ENCODE measurements at regions not wholly inside any gene's neighbourhood (a gene's known extent, or its start where the extent isn't known, plus 50 kb on each side); places are given as distances from the start of the nearest gene placed in this dataset.

DNA sequence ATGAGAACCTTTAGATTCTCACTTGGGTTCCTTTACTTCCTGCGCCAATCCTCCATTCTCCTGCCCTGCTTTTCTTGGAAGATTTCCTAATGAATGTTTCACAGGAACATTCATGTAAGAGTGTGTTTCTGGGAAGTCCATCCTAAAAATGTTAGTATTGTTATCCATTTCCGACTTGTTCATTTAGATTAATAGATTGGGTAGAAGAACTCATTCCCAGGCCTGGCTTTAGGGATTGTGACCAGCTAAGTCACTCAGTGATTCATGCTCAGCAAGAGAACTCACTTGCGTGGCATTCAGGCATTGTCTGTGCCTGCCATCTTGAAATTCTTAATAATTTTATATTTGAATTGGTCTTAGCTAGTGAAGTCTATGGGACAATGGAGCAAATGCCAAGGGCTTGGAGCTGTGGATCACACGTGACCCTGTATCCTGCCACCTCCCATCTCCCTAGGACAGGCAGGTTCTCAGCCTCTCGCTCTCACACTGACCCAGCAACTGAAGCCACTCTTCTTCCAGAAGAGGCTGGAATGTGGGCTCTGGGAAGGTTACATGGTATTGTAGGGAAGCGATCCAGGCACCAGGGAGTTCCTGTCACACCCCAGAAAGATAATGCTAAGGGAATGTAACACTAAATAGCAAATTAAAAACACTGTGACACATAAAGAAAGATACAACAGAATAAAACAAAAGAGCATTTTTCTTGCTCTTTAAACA, 562.1 kb downstream of the TMA16 start (continued):
- TF ChIP-seq, protein P1, sequence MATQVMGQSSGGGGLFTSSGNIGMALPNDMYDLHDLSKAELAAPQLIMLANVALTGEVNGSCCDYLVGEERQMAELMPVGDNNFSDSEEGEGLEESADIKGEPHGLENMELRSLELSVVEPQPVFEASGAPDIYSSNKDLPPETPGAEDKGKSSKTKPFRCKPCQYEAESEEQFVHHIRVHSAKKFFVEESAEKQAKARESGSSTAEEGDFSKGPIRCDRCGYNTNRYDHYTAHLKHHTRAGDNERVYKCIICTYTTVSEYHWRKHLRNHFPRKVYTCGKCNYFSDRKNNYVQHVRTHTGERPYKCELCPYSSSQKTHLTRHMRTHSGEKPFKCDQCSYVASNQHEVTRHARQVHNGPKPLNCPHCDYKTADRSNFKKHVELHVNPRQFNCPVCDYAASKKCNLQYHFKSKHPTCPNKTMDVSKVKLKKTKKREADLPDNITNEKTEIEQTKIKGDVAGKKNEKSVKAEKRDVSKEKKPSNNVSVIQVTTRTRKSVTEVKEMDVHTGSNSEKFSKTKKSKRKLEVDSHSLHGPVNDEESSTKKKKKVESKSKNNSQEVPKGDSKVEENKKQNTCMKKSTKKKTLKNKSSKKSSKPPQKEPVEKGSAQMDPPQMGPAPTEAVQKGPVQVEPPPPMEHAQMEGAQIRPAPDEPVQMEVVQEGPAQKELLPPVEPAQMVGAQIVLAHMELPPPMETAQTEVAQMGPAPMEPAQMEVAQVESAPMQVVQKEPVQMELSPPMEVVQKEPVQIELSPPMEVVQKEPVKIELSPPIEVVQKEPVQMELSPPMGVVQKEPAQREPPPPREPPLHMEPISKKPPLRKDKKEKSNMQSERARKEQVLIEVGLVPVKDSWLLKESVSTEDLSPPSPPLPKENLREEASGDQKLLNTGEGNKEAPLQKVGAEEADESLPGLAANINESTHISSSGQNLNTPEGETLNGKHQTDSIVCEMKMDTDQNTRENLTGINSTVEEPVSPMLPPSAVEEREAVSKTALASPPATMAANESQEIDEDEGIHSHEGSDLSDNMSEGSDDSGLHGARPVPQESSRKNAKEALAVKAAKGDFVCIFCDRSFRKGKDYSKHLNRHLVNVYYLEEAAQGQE (IDR thresholded peaks at IDR 0.05), result no peak
- TF ChIP-seq RAD21 (IDR thresholded peaks at IDR 0.05), result no peak

DNA sequence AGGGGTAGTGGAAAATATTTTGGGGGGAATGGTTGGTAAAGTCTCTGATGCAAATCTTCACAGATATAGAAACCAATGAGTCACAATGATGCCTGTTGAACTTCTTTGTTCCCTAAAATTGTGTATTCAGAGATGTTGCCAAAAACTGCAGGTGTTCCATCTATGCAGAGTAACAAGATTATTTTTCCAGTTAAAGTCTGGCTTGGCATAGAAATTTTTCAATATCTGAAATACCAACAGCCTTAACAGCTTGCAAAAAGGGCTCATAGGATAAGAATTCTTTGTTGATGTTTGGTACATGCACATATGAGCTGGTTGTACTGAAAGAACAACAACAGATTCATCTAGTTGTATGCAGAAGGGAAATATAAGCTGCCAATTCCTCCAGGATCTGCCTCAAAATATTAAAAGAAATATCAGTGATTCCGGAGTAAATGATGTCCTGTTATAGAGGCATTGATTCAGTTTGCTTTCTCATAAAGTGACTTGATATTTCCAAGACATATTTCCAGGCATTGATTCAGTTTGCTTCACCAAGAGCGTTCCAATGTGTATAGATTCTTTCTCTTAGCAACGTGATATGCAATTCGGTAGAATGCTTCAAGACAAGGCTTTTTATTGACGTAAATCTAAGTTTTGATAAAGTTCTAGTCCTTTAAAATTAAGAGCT, 564.4 kb downstream of the TMA16 start:
- TF ChIP-seq JUND (IDR thresholded peaks at IDR 0.05) (no peak), MAX (IDR thresholded peaks at IDR 0.05) (no peak), HNF4A (conservative IDR thresholded peaks at IDR 0.05) (no peak), FOXA2 (IDR thresholded peaks at IDR 0.05) (no peak), YY1 (IDR thresholded peaks at IDR 0.05) (no peak), HNF4G (IDR thresholded peaks at IDR 0.05) (no peak), NR2F2 (IDR thresholded peaks at IDR 0.05) (no peak), RXRA (IDR thresholded peaks at IDR 0.05) (no peak), FOXA1 (IDR thresholded peaks at IDR 0.05) (no peak), SP1 (IDR thresholded peaks at IDR 0.05) (no peak), EGR1 (IDR thresholded peaks at IDR 0.05; ENCODE audit: low read depth in 2 of 2) (no peak)
- TF ChIP-seq, protein P2, sequence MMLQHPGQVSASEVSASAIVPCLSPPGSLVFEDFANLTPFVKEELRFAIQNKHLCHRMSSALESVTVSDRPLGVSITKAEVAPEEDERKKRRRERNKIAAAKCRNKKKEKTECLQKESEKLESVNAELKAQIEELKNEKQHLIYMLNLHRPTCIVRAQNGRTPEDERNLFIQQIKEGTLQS (IDR thresholded peaks at IDR 0.05), result no peak
- TF ChIP-seq, protein P1 (IDR thresholded peaks at IDR 0.05), result no peak
- TF ChIP-seq, protein P3, sequence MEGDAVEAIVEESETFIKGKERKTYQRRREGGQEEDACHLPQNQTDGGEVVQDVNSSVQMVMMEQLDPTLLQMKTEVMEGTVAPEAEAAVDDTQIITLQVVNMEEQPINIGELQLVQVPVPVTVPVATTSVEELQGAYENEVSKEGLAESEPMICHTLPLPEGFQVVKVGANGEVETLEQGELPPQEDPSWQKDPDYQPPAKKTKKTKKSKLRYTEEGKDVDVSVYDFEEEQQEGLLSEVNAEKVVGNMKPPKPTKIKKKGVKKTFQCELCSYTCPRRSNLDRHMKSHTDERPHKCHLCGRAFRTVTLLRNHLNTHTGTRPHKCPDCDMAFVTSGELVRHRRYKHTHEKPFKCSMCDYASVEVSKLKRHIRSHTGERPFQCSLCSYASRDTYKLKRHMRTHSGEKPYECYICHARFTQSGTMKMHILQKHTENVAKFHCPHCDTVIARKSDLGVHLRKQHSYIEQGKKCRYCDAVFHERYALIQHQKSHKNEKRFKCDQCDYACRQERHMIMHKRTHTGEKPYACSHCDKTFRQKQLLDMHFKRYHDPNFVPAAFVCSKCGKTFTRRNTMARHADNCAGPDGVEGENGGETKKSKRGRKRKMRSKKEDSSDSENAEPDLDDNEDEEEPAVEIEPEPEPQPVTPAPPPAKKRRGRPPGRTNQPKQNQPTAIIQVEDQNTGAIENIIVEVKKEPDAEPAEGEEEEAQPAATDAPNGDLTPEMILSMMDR (IDR thresholded peaks at IDR 0.05; ENCODE audit: low read depth, low read length, missing input control), result no peak
- H3K4me1 ChIP-seq (ENCODE audit: control insufficient read depth in 4 of 4, insufficient read depth in 4 of 4, low read length in 3 of 4), result no peaks in the 10 kb centered on the region
- no peak overlapping the region for H3K9ac ChIP-seq (ENCODE audit: low read depth in 1 of 2, low read length in 2 of 2)
- H3K36me3 ChIP-seq (ENCODE audit: control insufficient read depth in 4 of 4, insufficient read depth in 3 of 4, low read depth in 1 of 4, low read length in 3 of 4), result no peaks in the 10 kb centered on the region
- no peaks in the 10 kb centered on the region for H3K27me3 ChIP-seq (ENCODE audit: control insufficient read depth in 4 of 4, insufficient read depth in 4 of 4, low read length in 3 of 4)
- DNase-seq (ENCODE audit: low spot score), result no peak
- peaks cover 0 to 1% (median 0%) of the 10 kb centered on the region in 4 donors for H3K9me3 ChIP-seq (ENCODE audit: control insufficient read depth in 4 of 4, low read length in 3 of 4)
- no peak overlapping the region for H3K27ac ChIP-seq (ENCODE audit: low read depth in 1 of 2, low read length in 2 of 2)
- 69% methylated on average over 5 of the region's 5 CpGs for WGBS
- no peak overlapping the region for H3K4me3 ChIP-seq (ENCODE audit: low read depth in 1 of 3, low read length in 3 of 3)

All from liver (tissue), 8 donors.